Endodermal cell (in vitro differentiated cells): ENCODE measurements at regions not wholly inside any gene's neighbourhood (a gene's known extent, or its start where the extent isn't known, plus 50 kb on each side); places are given as distances from the start of the nearest gene placed in this dataset.

Experiments used
- DNase-seq: peaks from one replicate; pipeline ENCODE4 v3.0.0-alpha.2; 2017
- H3K27ac ChIP-seq: 2 replicates; pipeline ENCODE4 v1.5.1; 2013; ENCODE audit warnings: mild to moderate bottlenecking, low read depth, low read length, moderate library complexity
- H3K27me3 ChIP-seq: 2 replicates; pipeline ENCODE4 v1.6.1; 2013; ENCODE audit warnings: mild to moderate bottlenecking, low read length, moderate library complexity; ENCODE audit not compliant: insufficient read depth, control insufficient read depth, poor library complexity, severe bottlenecking
- H3K36me3 ChIP-seq: 2 replicates; pipeline ENCODE4 v1.7.0; 2013; ENCODE audit warnings: mild to moderate bottlenecking, low read length, moderate library complexity; ENCODE audit not compliant: control insufficient read depth, insufficient read depth
- H3K4me1 ChIP-seq: one replicate; pipeline ENCODE4 v1.7.0; 2013; ENCODE audit warnings: low read length; ENCODE audit not compliant: control insufficient read depth, insufficient read depth
- H3K4me3 ChIP-seq: 2 replicates; pipeline ENCODE4 v1.5.1; 2013; ENCODE audit warnings: mild to moderate bottlenecking, low read length, moderate library complexity
- H3K9ac ChIP-seq: 2 replicates; pipeline ENCODE4 v1.6.1; 2013; ENCODE audit warnings: mild to moderate bottlenecking, low read length, moderate library complexity; ENCODE audit not compliant: poor library complexity, severe bottlenecking; ENCODE audit errors: extremely low read depth
- H3K9me3 ChIP-seq: 2 replicates; pipeline ENCODE4 v1.6.1; 2013; ENCODE audit warnings: mild to moderate bottlenecking, low read length, moderate library complexity; ENCODE audit not compliant: control insufficient read depth
- H3K27ac Mint-ChIP-seq: 2 replicates; pipeline ENCODE4 v1.8.0; 2020; ENCODE audit warnings: mixed read lengths
- H3K27me3 Mint-ChIP-seq: 2 replicates; pipeline ENCODE4 v1.8.0; 2021; ENCODE audit warnings: mild to moderate bottlenecking, mixed read lengths; ENCODE audit not compliant: insufficient read depth
- H3K36me3 Mint-ChIP-seq: 2 replicates; pipeline ENCODE4 v1.8.0; 2020; ENCODE audit warnings: low read depth, mixed read lengths
- H3K4me1 Mint-ChIP-seq: 2 replicates; pipeline ENCODE4 v1.8.0; 2020; ENCODE audit warnings: mixed read lengths
- H3K4me3 Mint-ChIP-seq: 2 replicates; pipeline ENCODE4 v1.8.0; 2020; ENCODE audit warnings: mild to moderate bottlenecking, moderate library complexity, mixed read lengths
- H3K9me3 Mint-ChIP-seq: 2 replicates; pipeline ENCODE4 v1.8.0; 2020; ENCODE audit warnings: mild to moderate bottlenecking, mixed read lengths
- WGBS, 2 experiments: methylation state at CpG; one replicate each; pipeline versions ENCODE4 v1.1.5 to v1.1.7; 2013; ENCODE audit warnings: missing lambda C conversion rate in 2 of 2, mixed read lengths in 1 of 2; ENCODE audit not compliant: insufficient coverage in 1 of 2, insufficient read length in 1 of 2; 5-methylcytosine and 5-hydroxymethylcytosine counted together
- TF ChIP-seq, protein P1 (sequence below): fragments of 200-600 bp; sonication (generic); conservative IDR thresholded peaks from 2 replicates; pipeline ENCODE4 v1.5.0; 2021; ENCODE audit warnings: antibody characterized with exemption, mild to moderate bottlenecking

DNA sequence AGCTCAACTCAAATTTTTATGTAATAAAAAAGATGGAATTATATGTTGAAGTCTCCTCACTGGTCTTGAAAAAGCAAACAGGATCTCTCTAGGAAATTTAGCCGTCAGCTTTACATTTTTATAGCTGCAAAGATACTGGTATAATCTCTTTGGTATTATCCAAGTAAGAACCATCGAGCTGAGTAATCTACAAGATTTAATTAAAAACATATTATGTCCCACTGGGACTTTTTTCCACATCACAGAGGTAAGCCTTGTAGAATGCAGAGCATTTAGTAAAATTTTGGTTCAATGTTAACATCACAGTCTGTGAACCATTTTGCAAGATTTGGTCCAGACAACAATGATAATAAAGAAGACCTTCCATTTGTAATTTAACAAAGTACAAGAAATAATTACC, 162.6 kb upstream of the SLC39A10 start:
- Histone ChIP-seq H3K9ac (no peak overlapping the region), H3K27me3 (peaks cover 6% of the 10 kb centered on the region), H3K36me3 (no peaks in the 10 kb centered on the region), H3K4me1 (no peaks in the 10 kb centered on the region), H3K9me3 (no peaks in the 10 kb centered on the region), H3K4me3 (no peak overlapping the region), H3K27ac (no peak overlapping the region)
- 92 to 100% methylated on average over 1 to 2 of the region's 2 CpGs for WGBS, 2 experiments
- no peak for DNase-seq
- Mint-ChIP-seq H3K4me1 (peaks cover 4% of the 10 kb centered on the region), H3K27ac (no peak overlapping the region), H3K36me3 (no peaks in the 10 kb centered on the region), H3K27me3 (no peaks in the 10 kb centered on the region), H3K9me3 (no peaks in the 10 kb centered on the region), H3K4me3 (no peak overlapping the region)
- TF ChIP-seq, protein P1, sequence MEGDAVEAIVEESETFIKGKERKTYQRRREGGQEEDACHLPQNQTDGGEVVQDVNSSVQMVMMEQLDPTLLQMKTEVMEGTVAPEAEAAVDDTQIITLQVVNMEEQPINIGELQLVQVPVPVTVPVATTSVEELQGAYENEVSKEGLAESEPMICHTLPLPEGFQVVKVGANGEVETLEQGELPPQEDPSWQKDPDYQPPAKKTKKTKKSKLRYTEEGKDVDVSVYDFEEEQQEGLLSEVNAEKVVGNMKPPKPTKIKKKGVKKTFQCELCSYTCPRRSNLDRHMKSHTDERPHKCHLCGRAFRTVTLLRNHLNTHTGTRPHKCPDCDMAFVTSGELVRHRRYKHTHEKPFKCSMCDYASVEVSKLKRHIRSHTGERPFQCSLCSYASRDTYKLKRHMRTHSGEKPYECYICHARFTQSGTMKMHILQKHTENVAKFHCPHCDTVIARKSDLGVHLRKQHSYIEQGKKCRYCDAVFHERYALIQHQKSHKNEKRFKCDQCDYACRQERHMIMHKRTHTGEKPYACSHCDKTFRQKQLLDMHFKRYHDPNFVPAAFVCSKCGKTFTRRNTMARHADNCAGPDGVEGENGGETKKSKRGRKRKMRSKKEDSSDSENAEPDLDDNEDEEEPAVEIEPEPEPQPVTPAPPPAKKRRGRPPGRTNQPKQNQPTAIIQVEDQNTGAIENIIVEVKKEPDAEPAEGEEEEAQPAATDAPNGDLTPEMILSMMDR: no peak

DNA sequence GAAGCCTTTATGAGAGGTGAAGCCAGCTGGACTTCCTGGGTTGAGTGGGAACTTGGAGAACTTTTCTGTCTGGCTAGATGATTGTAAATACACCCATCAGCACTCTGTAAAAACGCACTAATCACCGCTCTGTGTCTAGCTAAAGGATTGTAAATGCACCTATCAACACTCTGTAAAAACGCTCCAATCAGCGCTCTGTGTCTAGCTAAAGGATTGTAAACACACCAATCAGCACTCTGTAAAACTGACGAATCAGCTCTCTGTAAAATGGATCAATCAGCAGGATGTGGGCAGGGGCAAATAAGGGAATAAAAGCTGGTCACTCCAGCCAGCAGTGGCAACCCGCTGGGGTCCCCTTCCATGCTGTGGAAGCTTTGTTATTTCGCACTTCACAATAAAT, 163.6 kb upstream of the SLC39A10 start:
- TF ChIP-seq, protein P1: no peak
- Histone ChIP-seq H3K4me1 (no peaks in the 10 kb centered on the region), H3K4me3 (no peak overlapping the region), H3K36me3 (no peaks in the 10 kb centered on the region), H3K27me3 (peaks cover 6% of the 10 kb centered on the region), H3K27ac (no peak overlapping the region), H3K9ac (no peak overlapping the region), H3K9me3 (no peaks in the 10 kb centered on the region)
- no peaks in the 10 kb centered on the region for H3K9me3 Mint-ChIP-seq
- H3K4me1 Mint-ChIP-seq: peaks cover 4% of the 10 kb centered on the region
- H3K4me3 Mint-ChIP-seq: no peak overlapping the region
- no peaks in the 10 kb centered on the region for H3K36me3 Mint-ChIP-seq
- H3K27ac Mint-ChIP-seq: no peak overlapping the region
- no peak for DNase-seq
- no peaks in the 10 kb centered on the region for H3K27me3 Mint-ChIP-seq
- 93 to 96% methylated on average over 6 to 7 of the region's 7 CpGs for WGBS, 2 experiments

DNA sequence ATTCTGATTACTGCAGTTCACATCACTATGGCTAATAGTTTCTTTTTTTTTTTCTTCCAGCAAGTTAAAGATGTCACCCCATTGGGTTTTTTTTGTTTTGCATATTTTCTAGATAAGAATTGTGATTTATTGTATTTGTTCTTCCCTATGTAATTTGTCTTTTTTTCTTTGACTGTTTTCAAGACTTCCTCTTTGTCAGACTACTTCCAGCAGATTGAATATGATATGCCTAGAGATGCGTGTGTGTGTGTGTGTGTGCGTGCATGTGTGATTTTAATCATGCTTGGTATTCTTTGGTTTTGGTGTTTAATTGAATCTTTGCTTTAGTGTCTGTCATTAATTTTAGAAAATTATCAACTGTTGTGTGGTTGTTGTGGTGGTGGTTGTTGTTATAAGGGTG, 166.7 kb upstream of the SLC39A10 start:
- peaks cover 11% of the 10 kb centered on the region for H3K4me1 Mint-ChIP-seq
- H3K4me3 ChIP-seq: no peak overlapping the region
- no peak overlapping the region for H3K27ac Mint-ChIP-seq
- H3K4me3 Mint-ChIP-seq: no peak overlapping the region
- H3K9me3 ChIP-seq: no peaks in the 10 kb centered on the region
- H3K27ac ChIP-seq: no peak overlapping the region
- no peaks in the 10 kb centered on the region for H3K4me1 ChIP-seq
- TF ChIP-seq, protein P1: no peak
- H3K9ac ChIP-seq: no peak overlapping the region
- no peaks in the 10 kb centered on the region for H3K9me3 Mint-ChIP-seq
- no peaks in the 10 kb centered on the region for H3K36me3 ChIP-seq
- H3K27me3 Mint-ChIP-seq: no peaks in the 10 kb centered on the region
- no peaks in the 10 kb centered on the region for H3K36me3 Mint-ChIP-seq
- WGBS, 2 experiments: 80 to 89% methylated on average over 1 to 2 of the region's 2 CpGs
- H3K27me3 ChIP-seq: peaks cover under 1% of the 10 kb centered on the region
- no peak for DNase-seq
